ENCODE measurements at regions not wholly inside any gene's neighbourhood (a gene's known extent, or its start where the extent isn't known, plus 50 kb on each side); places are given as distances from the start of the nearest gene placed in this dataset.

- TF ChIP-seq CTCF (IDR thresholded peaks at IDR 0.05; ENCODE audit: extremely low read depth in 1 of 2, insufficient read depth in 1 of 2, low read depth in 1 of 2, low read length in 2 of 2) (no peak), POLR2A (IDR thresholded peaks at IDR 0.05; ENCODE audit: low read depth, low read length) (no peak), MYC (IDR thresholded peaks at IDR 0.05; ENCODE audit: low read depth, low read length) (no peak), EZH2 (IDR thresholded peaks at IDR 0.05; ENCODE audit: borderline replicate concordance, low read depth, low read length, severe bottlenecking) (no peak)
Measured at GRCh38 chr18:34075963-34076860, 148.5 kb downstream of the NOL4 start.

Measured in endothelial cell of umbilical vein (primary cell).